H1 (cell line): ENCODE measurements at regions not wholly inside any gene's neighbourhood (a gene's known extent, or its start where the extent isn't known, plus 50 kb on each side); places are given as distances from the start of the nearest gene placed in this dataset.

Source experiments
- CTCF ChIA-PET: fragments of 300-600 bp; sonication (Branson Sonifier 250); formaldehyde crosslinking; loops from one replicate; lab custom pipeline; 2021; ENCODE audit not compliant: partially characterized antibody; lab: Charles Lee
- POLR2A ChIA-PET: fragments of 300-600 bp; sonication (Branson Sonifier 250); formaldehyde crosslinking; loops from one replicate; lab custom pipeline; 2021; ENCODE audit warnings: inconsistent platforms; ENCODE audit not compliant: partially characterized antibody; lab: Charles Lee
- DNase-seq, 2 experiments: peaks; one replicate each; pipeline versions ENCODE4 v3.0.0 to v3.0.0-alpha.2; 2010 to 2022; ENCODE audit warnings: low spot score in 2 of 2, low read depth in 1 of 2, mixed read lengths in 1 of 2
- FAIRE-seq: peaks from 2 replicates; lab custom pipeline; 2011; peaks lifted over from hg19 to GRCh38; lab: Jason Lieb, UNC
- H2AFZ ChIP-seq: 2 replicates; pipeline ENCODE4 v1.8.1; 2012; ENCODE audit warnings: low read length, inconsistent platforms
- H2AK5ac ChIP-seq: 2 replicates; pipeline ENCODE4 v1.6.1; 2013; ENCODE audit warnings: low read depth, low read length
- H2BK120ac ChIP-seq: replicated peaks from 2 replicates; pipeline ENCODE3; 2013; ENCODE audit warnings: low read depth, low read length, inconsistent platforms
- H2BK12ac ChIP-seq: 2 replicates; pipeline ENCODE4 v1.6.1; 2013; ENCODE audit warnings: low read depth, low read length
- H2BK15ac ChIP-seq: 2 replicates; pipeline ENCODE4 v1.6.1; 2013; ENCODE audit warnings: low read length
- H2BK20ac ChIP-seq: 2 replicates; pipeline ENCODE4 v1.6.1; 2013; ENCODE audit warnings: low read length
- H2BK5ac ChIP-seq: 2 replicates; pipeline ENCODE4 v1.6.1; 2013; ENCODE audit warnings: low read depth, low read length
- H3K14ac ChIP-seq: 2 replicates; pipeline ENCODE4 v1.6.1; 2013; ENCODE audit warnings: inconsistent platforms; ENCODE audit not compliant: insufficient read length
- H3K18ac ChIP-seq: 2 replicates; pipeline ENCODE4 v1.6.1; 2013; ENCODE audit warnings: low read length; ENCODE audit errors: extremely low read depth
- H3K23ac ChIP-seq: 2 replicates; pipeline ENCODE4 v1.6.1; 2013; ENCODE audit warnings: inconsistent platforms; ENCODE audit not compliant: insufficient read length
- H3K23me2 ChIP-seq: 2 replicates; pipeline ENCODE4 v1.6.1; 2013; ENCODE audit warnings: low read depth, low read length
- H3K27ac ChIP-seq: 2 replicates; pipeline ENCODE4 v1.6.1; 2011; ENCODE audit warnings: low read depth, low read length, inconsistent platforms
- H3K27me3 ChIP-seq, 4 experiments: replicated peaks in 1 of 4; 1 replicate in 1 of 4; 2 replicates in 3 of 4; pipeline versions ENCODE4 v1.6.1 to v1.8.1; 2011 to 2013; ENCODE audit warnings: low read length in 3 of 4, mild to moderate bottlenecking in 3 of 4, inconsistent platforms in 2 of 4, mixed read lengths in 2 of 4, moderate library complexity in 1 of 4; ENCODE audit not compliant: control insufficient read depth in 3 of 4, insufficient read depth in 3 of 4; ENCODE audit errors: extremely low read depth in 1 of 4
- H3K36me3 ChIP-seq, 4 experiments: 2 replicates each; pipeline versions ENCODE4 v1.6.1 to v1.8.1; 2011 to 2013; ENCODE audit warnings: mild to moderate bottlenecking in 4 of 4, low read length in 3 of 4, moderate library complexity in 2 of 4, control low read depth in 1 of 4, inconsistent platforms in 1 of 4; ENCODE audit not compliant: insufficient read depth in 4 of 4, control insufficient read depth in 2 of 4
- H3K4ac ChIP-seq: replicated peaks from 2 replicates; pipeline ENCODE3; 2013; ENCODE audit warnings: low read length, low read depth, mixed read lengths, inconsistent platforms; ENCODE audit not compliant: insufficient read length
- H3K4me1 ChIP-seq, 4 experiments: replicated peaks in 1 of 4; 1 replicate in 1 of 4; 2 replicates in 3 of 4; pipeline versions ENCODE4 v1.6.1 to v1.8.1; 2011 to 2013; ENCODE audit warnings: low read length in 3 of 4, inconsistent platforms in 2 of 4, mixed read lengths in 1 of 4; ENCODE audit not compliant: insufficient read depth in 4 of 4, control insufficient read depth in 3 of 4
- H3K4me2 ChIP-seq, 2 experiments: 2 replicates each; pipeline versions ENCODE4 v1.6.1 to v1.8.1; 2011 to 2013; ENCODE audit warnings: low read depth in 2 of 2, low read length in 2 of 2, control low read depth in 1 of 2, inconsistent platforms in 1 of 2, mild to moderate bottlenecking in 1 of 2; ENCODE audit not compliant: insufficient read depth in 1 of 2
- H3K4me3 ChIP-seq, 4 experiments: fragments of 200-600, 300-600 bp in 1 of 4; sonication (generic), shearing (Covaris generic), sonication (Bioruptor Twin) in 1 of 4; 2 replicates each; pipeline versions ENCODE4 v1.5.1 to v1.8.1; 2011 to 2016; ENCODE audit warnings: low read length in 4 of 4, low read depth in 3 of 4, control low read depth in 2 of 4, inconsistent platforms in 2 of 4, mild to moderate bottlenecking in 2 of 4, mixed read lengths in 1 of 4, moderate library complexity in 1 of 4; ENCODE audit not compliant: insufficient read depth in 2 of 4; ENCODE audit errors: extremely low read depth in 1 of 4
- H3K56ac ChIP-seq: replicated peaks from 2 replicates; pipeline ENCODE3; 2013; ENCODE audit warnings: low read depth, mild to moderate bottlenecking, mixed read lengths, low read length, inconsistent platforms; ENCODE audit not compliant: insufficient read length
- H3K79me1 ChIP-seq: 2 replicates; pipeline ENCODE4 v1.6.1; 2013; ENCODE audit warnings: low read depth, low read length, control low read depth
- H3K79me2 ChIP-seq, 2 experiments: 2 replicates each; pipeline versions ENCODE4 v1.6.1 to v1.8.1; 2012 to 2013; ENCODE audit warnings: low read length in 2 of 2, mild to moderate bottlenecking in 2 of 2, inconsistent platforms in 1 of 2; ENCODE audit not compliant: insufficient read depth in 2 of 2, control insufficient read depth in 1 of 2
- H3K9ac ChIP-seq, 4 experiments: replicated peaks in 1 of 4; 1 replicate in 1 of 4; 2 replicates in 3 of 4; pipeline versions ENCODE4 v1.6.1 to v1.8.1; 2011 to 2013; ENCODE audit warnings: low read depth in 3 of 4, low read length in 3 of 4, control low read depth in 2 of 4, mild to moderate bottlenecking in 2 of 4, moderate library complexity in 2 of 4, inconsistent platforms in 1 of 4; ENCODE audit errors: extremely low read depth in 1 of 4
- H3K9me3 ChIP-seq, 2 experiments: 2 replicates each; pipeline versions ENCODE4 v1.6.1 to v1.8.1; 2012 to 2013; ENCODE audit warnings: mild to moderate bottlenecking in 2 of 2, moderate library complexity in 2 of 2, control low read depth in 1 of 2, inconsistent platforms in 1 of 2, low read depth in 1 of 2, low read length in 1 of 2, mixed read lengths in 1 of 2; ENCODE audit not compliant: insufficient read depth in 2 of 2
- H4K20me1 ChIP-seq, 2 experiments: replicated peaks in 1 of 2; 2 replicates each; pipeline versions ENCODE3 to v1.8.1; 2011 to 2013; ENCODE audit warnings: inconsistent platforms in 2 of 2, low read length in 2 of 2, mild to moderate bottlenecking in 1 of 2; ENCODE audit not compliant: insufficient read depth in 2 of 2, control insufficient read depth in 1 of 2
- H4K5ac ChIP-seq: 2 replicates; pipeline ENCODE4 v1.6.1; 2013; ENCODE audit warnings: low read length, low read depth, mixed read lengths, inconsistent platforms; ENCODE audit not compliant: insufficient read length
- H4K8ac ChIP-seq: 2 replicates; pipeline ENCODE4 v1.8.0; 2013; ENCODE audit warnings: mild to moderate bottlenecking, moderate library complexity, low read length, inconsistent platforms; ENCODE audit not compliant: insufficient read depth; ENCODE audit errors: extremely low read depth
- H4K91ac ChIP-seq: replicated peaks from 2 replicates; pipeline ENCODE3; 2013; ENCODE audit warnings: low read length, mixed read lengths, inconsistent platforms; ENCODE audit not compliant: insufficient read length
- CBX8 ChIP-seq: fragments of 300-800, 300-1000 bp; sonication (generic); IDR thresholded peaks from 2 replicates; pipeline ENCODE4 v1.7.1; 2016; ENCODE audit warnings: low read depth, low read length, borderline replicate concordance
- CHD1 ChIP-seq: IDR thresholded peaks from 2 replicates; pipeline ENCODE4 v1.6.1; 2012; ENCODE audit warnings: low read depth, low read length, improper control_type of control experiment
- EP300 ChIP-seq, 2 experiments: IDR thresholded peaks; 1 replicate in 1 of 2; 2 replicates in 1 of 2; pipeline ENCODE4 v1.6.1; 2011 to 2012; ENCODE audit warnings: low read depth in 2 of 2, low read length in 2 of 2, mild to moderate bottlenecking in 2 of 2, borderline replicate concordance in 1 of 2, inconsistent platforms in 1 of 2, moderate library complexity in 1 of 2
- FOSL1 ChIP-seq: IDR thresholded peaks from 2 replicates; pipeline ENCODE4 v1.6.1; 2011; ENCODE audit warnings: mild to moderate bottlenecking, low read depth, low read length, moderate library complexity; ENCODE audit not compliant: insufficient read depth
- GABPA ChIP-seq: IDR thresholded peaks from 2 replicates; pipeline ENCODE4 v1.6.1; 2011; ENCODE audit warnings: mild to moderate bottlenecking, low read length, moderate library complexity, borderline replicate concordance; ENCODE audit not compliant: insufficient read depth
- HDAC2 ChIP-seq, 2 experiments: fragments of 300-600 bp in 1 of 2; sonication (generic) in 1 of 2; IDR thresholded peaks; 2 replicates each; pipeline ENCODE4 v1.6.1; 2011 to 2012; ENCODE audit warnings: low read depth in 2 of 2, low read length in 2 of 2, mild to moderate bottlenecking in 2 of 2, moderate library complexity in 2 of 2, borderline replicate concordance in 1 of 2, inconsistent platforms in 1 of 2
- JUN ChIP-seq: IDR thresholded peaks from 2 replicates; pipeline ENCODE4 v1.6.1; 2011; ENCODE audit warnings: low read depth, mild to moderate bottlenecking, improper control_type of control experiment, low read length
- NRF1 ChIP-seq: IDR thresholded peaks from 2 replicates; pipeline ENCODE4 v1.6.1; 2011; ENCODE audit warnings: mild to moderate bottlenecking, low read depth, low read length, improper control_type of control experiment
- POU5F1 ChIP-seq: IDR thresholded peaks from 2 replicates; pipeline ENCODE4 v1.6.1; 2011; ENCODE audit warnings: low read depth, mild to moderate bottlenecking, low read length, moderate library complexity
- RXRA ChIP-seq: IDR thresholded peaks from 2 replicates; pipeline ENCODE4 v1.6.1; 2011; ENCODE audit warnings: low read depth, mild to moderate bottlenecking, low read length, moderate library complexity; ENCODE audit not compliant: insufficient read depth
- SIX5 ChIP-seq: IDR thresholded peaks from 2 replicates; pipeline ENCODE4 v1.6.1; 2011; ENCODE audit warnings: mild to moderate bottlenecking, low read depth, low read length
- TAF1 ChIP-seq: IDR thresholded peaks from 2 replicates; pipeline ENCODE4 v1.6.1; 2011; ENCODE audit warnings: mild to moderate bottlenecking, low read depth, low read length
- WGBS, 2 experiments: shearing (Covaris generic) in 1 of 2; methylation state at CpG; one replicate each; pipeline versions ENCODE4 v1.1.6 to v1.1.7; 2013 to 2015; ENCODE audit warnings: low lambda C conversion rate in 2 of 2, mixed read lengths in 2 of 2, inconsistent platforms in 1 of 2, low coverage in 1 of 2, missing lambda C conversion rate in 1 of 2; ENCODE audit not compliant: insufficient replicate concordance in 2 of 2, insufficient coverage in 1 of 2, insufficient read length in 1 of 2; ENCODE audit errors: extremely low coverage in 1 of 2, missing lambda C conversion rate in 1 of 2; 5-methylcytosine and 5-hydroxymethylcytosine counted together
- TF ChIP-seq, protein P1 (sequence below): IDR thresholded peaks from 2 replicates; pipeline ENCODE4 v1.6.1; 2012; ENCODE audit warnings: low read length, inconsistent platforms

- Histone ChIP-seq H2BK12ac (no peak overlapping the region), H3K18ac (no peak overlapping the region), H3K9me3 (no peaks in the 10 kb centered on the region), H2BK15ac (no peak overlapping the region), H2AFZ (no peak overlapping the region), H3K9ac (no peak overlapping the region), H3K4me1 (no peaks in the 10 kb centered on the region; a peak in 2 of 7 replicates), H3K56ac (no peak overlapping the region), H3K79me1 (no peaks in the 10 kb centered on the region), H3K14ac (no peak overlapping the region), H2BK120ac (no peak overlapping the region), H3K27me3 (no peaks in the 10 kb centered on the region), H3K4me2 (no peak overlapping the region), H2BK20ac (no peak overlapping the region), H3K79me2 (no peaks in the 10 kb centered on the region), H3K27ac (no peak overlapping the region), H2BK5ac (no peak overlapping the region), H2AK5ac (no peak overlapping the region), H4K8ac (no peak overlapping the region), H3K23ac (no peak overlapping the region), H3K4ac (no peak overlapping the region), H4K91ac (no peak overlapping the region), H3K36me3 (no peaks in the 10 kb centered on the region), H3K4me3 (no peak overlapping the region), H3K23me2 (peaks cover 6% of the 10 kb centered on the region), H4K5ac (no peak overlapping the region), H4K20me1 (no peaks in the 10 kb centered on the region)
- CTCF ChIA-PET, result no interaction called here
- TF ChIP-seq, protein P1, sequence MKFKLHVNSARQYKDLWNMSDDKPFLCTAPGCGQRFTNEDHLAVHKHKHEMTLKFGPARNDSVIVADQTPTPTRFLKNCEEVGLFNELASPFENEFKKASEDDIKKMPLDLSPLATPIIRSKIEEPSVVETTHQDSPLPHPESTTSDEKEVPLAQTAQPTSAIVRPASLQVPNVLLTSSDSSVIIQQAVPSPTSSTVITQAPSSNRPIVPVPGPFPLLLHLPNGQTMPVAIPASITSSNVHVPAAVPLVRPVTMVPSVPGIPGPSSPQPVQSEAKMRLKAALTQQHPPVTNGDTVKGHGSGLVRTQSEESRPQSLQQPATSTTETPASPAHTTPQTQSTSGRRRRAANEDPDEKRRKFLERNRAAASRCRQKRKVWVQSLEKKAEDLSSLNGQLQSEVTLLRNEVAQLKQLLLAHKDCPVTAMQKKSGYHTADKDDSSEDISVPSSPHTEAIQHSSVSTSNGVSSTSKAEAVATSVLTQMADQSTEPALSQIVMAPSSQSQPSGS, result no peak
- TF ChIP-seq EP300 (IDR thresholded peaks at IDR 0.05; ENCODE audit: borderline replicate concordance in 1 of 2, low read depth in 2 of 2, low read length in 2 of 2) (no peak), CBX8 (no peak), JUN (no peak), TAF1 (no peak), HDAC2 (IDR thresholded peaks at IDR 0.05; ENCODE audit: borderline replicate concordance in 1 of 2, low read depth in 2 of 2, low read length in 2 of 2) (no peak), SIX5 (no peak), CHD1 (no peak), POU5F1 (no peak), RXRA (no peak), GABPA (no peak), NRF1 (no peak), FOSL1 (no peak)
- 79% methylated on average over 3 of the region's 3 CpGs; no CpG with 5 or more reads in 1 of the 2 experiments for WGBS, 2 experiments
- FAIRE-seq (no peak), DNase-seq (no peak)
- POLR2A ChIA-PET, result no interaction called here
Observed at GRCh38 chr6:27100921-27101320, 146.6 kb upstream of the PRSS16 start.
